ENCODE measurements at regions not wholly inside any gene's neighbourhood (a gene's known extent, or its start where the extent isn't known, plus 50 kb on each side); places are given as distances from the start of the nearest gene placed in this dataset.
"Not testable (repeated sequence)": the region's sequence is repeated elsewhere in the genome, so short reads cannot be mapped to it uniquely, and the experiment has no call there.

DNA sequence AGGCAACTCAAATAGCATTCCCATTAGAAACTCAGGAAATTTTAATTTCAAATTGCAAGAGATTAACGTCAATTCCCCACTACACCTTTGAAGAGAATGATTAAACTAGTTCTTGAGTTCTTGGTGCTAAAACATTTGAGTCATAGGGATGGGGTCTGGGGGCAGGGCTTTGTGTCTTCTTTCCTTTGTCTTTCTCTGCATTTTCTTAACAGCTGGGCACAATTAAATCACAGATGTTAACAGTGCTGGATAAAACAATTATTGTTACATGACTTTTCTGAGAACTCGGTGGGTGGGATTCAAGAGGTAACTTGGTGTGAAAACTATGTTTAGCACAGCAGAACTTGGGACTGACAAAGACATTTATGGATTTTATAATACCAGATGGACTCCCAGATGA is 351.9 kb upstream of the TNC start:
- DNase-seq (no peak), ATAC-seq (no peak)
- no peak overlapping the region for H3K4me3 ChIP-seq
- no peak overlapping the region for H3K27ac ChIP-seq
- H3K9me3 ChIP-seq: peaks cover 0 to 15% (median 4%) of the 10 kb centered on the region in 11 donors
- TF ChIP-seq, protein P1, sequence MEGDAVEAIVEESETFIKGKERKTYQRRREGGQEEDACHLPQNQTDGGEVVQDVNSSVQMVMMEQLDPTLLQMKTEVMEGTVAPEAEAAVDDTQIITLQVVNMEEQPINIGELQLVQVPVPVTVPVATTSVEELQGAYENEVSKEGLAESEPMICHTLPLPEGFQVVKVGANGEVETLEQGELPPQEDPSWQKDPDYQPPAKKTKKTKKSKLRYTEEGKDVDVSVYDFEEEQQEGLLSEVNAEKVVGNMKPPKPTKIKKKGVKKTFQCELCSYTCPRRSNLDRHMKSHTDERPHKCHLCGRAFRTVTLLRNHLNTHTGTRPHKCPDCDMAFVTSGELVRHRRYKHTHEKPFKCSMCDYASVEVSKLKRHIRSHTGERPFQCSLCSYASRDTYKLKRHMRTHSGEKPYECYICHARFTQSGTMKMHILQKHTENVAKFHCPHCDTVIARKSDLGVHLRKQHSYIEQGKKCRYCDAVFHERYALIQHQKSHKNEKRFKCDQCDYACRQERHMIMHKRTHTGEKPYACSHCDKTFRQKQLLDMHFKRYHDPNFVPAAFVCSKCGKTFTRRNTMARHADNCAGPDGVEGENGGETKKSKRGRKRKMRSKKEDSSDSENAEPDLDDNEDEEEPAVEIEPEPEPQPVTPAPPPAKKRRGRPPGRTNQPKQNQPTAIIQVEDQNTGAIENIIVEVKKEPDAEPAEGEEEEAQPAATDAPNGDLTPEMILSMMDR (IDR thresholded peaks at IDR 0.05): no peak
- 78 to 79% methylated on average over 2 of the region's 2 CpGs for WGBS, 2 donors
- intact Hi-C loops (cut with DNase I): no loop called here
- H3K36me3 ChIP-seq: no peaks in the 10 kb centered on the region
- no peaks in the 10 kb centered on the region for H3K4me1 ChIP-seq
- H3K27me3 ChIP-seq: no peaks in the 10 kb centered on the region

GRCh38 chr9:115473032-115473431 is 355.1 kb upstream of the TNC start:
- WGBS, 2 donors: 88 to 98% methylated on average over 2 of the region's 3 CpGs

GRCh38 chr9:115481769-115482168 is 363.8 kb upstream of the TNC start:
- no peak overlapping the region for H3K4me3 ChIP-seq
- no peak overlapping the region for H3K27ac ChIP-seq
- no peaks in the 10 kb centered on the region for H3K36me3 ChIP-seq
- H3K9me3 ChIP-seq: peaks cover 0 to 7% (median 0%) of the 10 kb centered on the region in 11 donors
- WGBS, 2 donors: 50 to 75% methylated on average over 2 of the region's 2 CpGs
- no peak for DNase-seq
- intact Hi-C loops (cut with DNase I): no loop called here
- no peaks in the 10 kb centered on the region for H3K4me1 ChIP-seq
- no peaks in the 10 kb centered on the region for H3K27me3 ChIP-seq
- TF ChIP-seq, protein P1 (IDR thresholded peaks at IDR 0.05): no peak
- ATAC-seq: no peak

More at GRCh38 chr9:115473032-115473431, 355.1 kb upstream of the TNC start:
- H3K4me1 ChIP-seq; DNase-seq; H3K27ac ChIP-seq; H3K4me3 ChIP-seq; ATAC-seq; H3K36me3 ChIP-seq; intact Hi-C loops (cut with DNase I); H3K27me3 ChIP-seq: not testable (repeated sequence)
- peaks cover 0 to 12% (median 4%) of the 10 kb centered on the region in 11 donors for H3K9me3 ChIP-seq

DNA sequence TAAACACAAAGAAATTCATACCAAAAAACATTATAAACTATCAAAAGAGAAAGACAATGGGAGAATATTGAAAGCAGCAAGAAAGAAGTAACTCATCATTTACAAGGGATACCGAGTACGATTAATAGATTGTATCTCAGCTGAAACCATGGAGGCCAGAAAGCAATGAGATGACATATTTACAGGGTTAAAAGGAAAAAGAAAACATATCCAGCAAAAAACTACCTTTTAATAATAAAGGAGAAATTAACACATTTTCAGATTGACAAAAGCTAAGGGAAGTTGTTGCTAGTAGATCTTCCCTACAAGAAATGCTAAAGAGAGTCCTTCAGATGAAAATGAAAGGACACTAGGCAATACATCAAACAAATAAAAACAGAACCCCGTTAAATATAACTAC is 364.8 kb upstream of the TNC start:
- TF ChIP-seq, protein P1 (IDR thresholded peaks at IDR 0.05): no peak

DNA sequence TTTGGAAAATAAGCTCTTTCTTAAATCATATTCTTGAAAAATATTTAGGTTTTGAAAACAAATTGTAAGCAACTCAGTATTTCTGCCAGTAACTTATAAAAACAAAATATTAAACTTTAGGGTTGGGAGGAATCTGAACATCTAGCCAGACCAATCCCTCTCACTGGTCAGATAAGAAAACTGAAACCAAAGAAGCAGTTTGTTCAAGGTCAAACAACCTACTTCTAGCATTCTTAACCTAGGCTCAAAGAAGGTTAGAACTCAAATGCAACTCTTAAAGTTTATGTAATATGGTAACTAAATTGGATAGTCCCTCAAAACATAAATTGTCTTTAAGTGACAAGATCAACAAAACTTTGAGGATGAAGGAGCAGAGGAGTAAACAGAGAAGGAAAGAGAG is 374.9 kb upstream of the TNC start:
- no peaks in the 10 kb centered on the region for H3K9me3 ChIP-seq
- H3K27me3 ChIP-seq: peaks cover 0 to under 1% (median 0%) of the 10 kb centered on the region in 7 donors
- DNase-seq (no peak), ATAC-seq (no peak)
- TF ChIP-seq, protein P1 (IDR thresholded peaks at IDR 0.05): no peak
- H3K36me3 ChIP-seq: no peaks in the 10 kb centered on the region
- no peaks in the 10 kb centered on the region for H3K4me1 ChIP-seq
- no peak overlapping the region for H3K4me3 ChIP-seq
- intact Hi-C loops (cut with DNase I): no loop called here
- H3K27ac ChIP-seq: no peak overlapping the region

More for the DNA sequence above, 364.8 kb upstream of the TNC start:
- Histone ChIP-seq H3K36me3 (no peaks in the 10 kb centered on the region), H3K4me3 (no peak overlapping the region), H3K27ac (no peak overlapping the region), H3K27me3 (no peaks in the 10 kb centered on the region), H3K9me3 (peaks cover 0 to 7% (median 0%) of the 10 kb centered on the region in 11 donors), H3K4me1 (no peaks in the 10 kb centered on the region)
- WGBS, 2 donors: 91 to 92% methylated on average over 3 of the region's 3 CpGs
- intact Hi-C loops (cut with DNase I): no loop called here
- ATAC-seq (no peak), DNase-seq (no peak)
